Subcutaneous abdominal adipose tissue (tissue), 5 donors: ENCODE measurements at regions not wholly inside any gene's neighbourhood (a gene's known extent, or its start where the extent isn't known, plus 50 kb on each side); places are given as distances from the start of the nearest gene placed in this dataset.
"Not testable (repeated sequence)": the region's sequence is repeated elsewhere in the genome, so short reads cannot be mapped to it uniquely, and the experiment has no call there.

Experiments
- H3K27ac ChIP-seq: one replicate; pipeline ENCODE4 v1.7.0; 2013; ENCODE audit warnings: low read depth, mild to moderate bottlenecking, inconsistent platforms, low read length, moderate library complexity
- H3K27me3 ChIP-seq, 5 donors: one replicate each; pipeline ENCODE4 v1.7.0; 2013; ENCODE audit warnings: low read length in 5 of 5, inconsistent platforms in 1 of 5; ENCODE audit not compliant: control insufficient read depth in 5 of 5, insufficient read depth in 4 of 5
- H3K36me3 ChIP-seq, 5 donors: one replicate each; pipeline ENCODE4 v1.7.0; 2013; ENCODE audit warnings: low read length in 5 of 5; ENCODE audit not compliant: control insufficient read depth in 5 of 5, insufficient read depth in 5 of 5
- H3K4me1 ChIP-seq, 5 donors: one replicate each; pipeline ENCODE4 v1.7.0; 2013; ENCODE audit warnings: low read length in 5 of 5, mild to moderate bottlenecking in 3 of 5, moderate library complexity in 1 of 5; ENCODE audit not compliant: control insufficient read depth in 5 of 5, insufficient read depth in 5 of 5
- H3K4me3 ChIP-seq, 5 donors: one replicate each; pipeline ENCODE4 v1.7.0; 2013; ENCODE audit warnings: low read length in 5 of 5, low read depth in 1 of 5
- H3K9ac ChIP-seq, 5 donors: one replicate each; pipeline ENCODE4 v1.7.0; 2013; ENCODE audit warnings: low read length in 5 of 5, mild to moderate bottlenecking in 4 of 5, moderate library complexity in 3 of 5
- H3K9me3 ChIP-seq, 5 donors: one replicate each; pipeline ENCODE4 v1.7.0; 2013; ENCODE audit warnings: low read length in 5 of 5; ENCODE audit not compliant: control insufficient read depth in 5 of 5
- donor health status: healthy.
- donor health status: healthy.
- donor health status: healthy.
- donor health status: healthy.
- donor health status: healthy.

DNA sequence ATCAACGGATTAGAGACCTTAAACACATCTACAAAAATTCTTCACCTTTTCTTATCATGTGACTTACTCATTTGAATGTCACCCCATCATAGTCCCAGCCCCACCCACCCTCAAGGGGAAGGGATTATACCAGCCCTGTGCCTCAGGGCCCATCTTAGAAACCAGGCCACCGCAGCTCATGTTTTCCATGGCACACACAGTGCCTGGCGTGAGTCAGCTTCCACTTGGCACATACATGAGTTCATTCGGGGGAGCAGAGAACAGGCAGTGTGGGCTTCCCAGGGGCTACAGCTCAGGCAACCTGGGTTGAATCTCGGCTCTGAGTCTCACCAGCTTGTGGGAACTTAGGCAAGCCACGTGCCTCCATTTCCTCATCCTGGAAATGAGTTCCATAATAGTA, 310.6 kb downstream of the NPHP4 start:
- no peak overlapping the region for H3K4me3 ChIP-seq
- H3K9ac ChIP-seq, result no peak overlapping the region
- H3K36me3 ChIP-seq, result no peaks in the 10 kb centered on the region
- peaks cover 0 to 4% (median 0%) of the 10 kb centered on the region in 5 donors for H3K9me3 ChIP-seq
- H3K27me3 ChIP-seq, result peaks cover 2 to 21% (median 6%) of the 10 kb centered on the region in 5 donors
- H3K27ac ChIP-seq, result no peak overlapping the region
- no peaks in the 10 kb centered on the region for H3K4me1 ChIP-seq

DNA sequence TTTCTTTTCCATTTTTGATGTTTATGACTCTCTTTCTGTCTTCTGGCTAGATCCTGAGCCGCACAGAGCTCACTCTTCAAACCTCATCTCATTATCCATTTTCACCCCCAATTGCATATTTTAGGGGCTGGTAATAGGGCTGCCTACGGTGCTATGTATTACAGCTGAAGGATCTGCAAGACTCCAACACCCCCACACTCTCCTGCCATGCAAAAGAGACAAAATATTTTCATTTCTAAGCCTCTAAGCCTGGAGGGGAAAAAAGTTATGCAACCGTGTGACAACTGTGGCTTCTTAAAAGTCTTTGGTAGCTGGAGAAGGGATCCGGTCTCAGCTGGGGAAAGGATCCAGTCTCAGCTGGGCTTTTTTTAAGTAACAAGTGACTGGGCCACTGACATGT, 311.6 kb downstream of the NPHP4 start:
- Histone ChIP-seq H3K9ac (no peak overlapping the region), H3K4me3 (no peak overlapping the region), H3K27ac (no peak overlapping the region), H3K36me3 (no peaks in the 10 kb centered on the region), H3K27me3 (peaks cover 2 to 15% (median 6%) of the 10 kb centered on the region in 5 donors), H3K4me1 (no peaks in the 10 kb centered on the region), H3K9me3 (peaks cover 0 to 4% (median 2%) of the 10 kb centered on the region in 5 donors)

DNA sequence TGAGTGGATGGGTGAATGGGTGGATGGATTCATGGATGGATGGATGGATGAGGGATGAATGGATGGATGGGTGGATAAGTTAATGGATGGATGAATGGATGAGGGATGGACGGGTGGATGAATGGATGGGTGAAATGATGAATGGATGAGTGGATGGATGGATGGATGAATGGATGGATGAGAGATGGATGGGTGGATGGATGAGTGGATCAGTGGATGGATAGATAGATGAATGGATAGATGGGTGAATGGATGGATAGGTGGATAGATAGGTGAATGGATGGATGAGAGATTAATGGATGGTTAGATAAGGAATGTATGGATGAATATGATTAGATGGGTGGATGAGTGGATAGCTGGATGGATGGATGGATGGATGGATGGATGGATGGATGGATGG, 313.5 kb downstream of the NPHP4 start:
- Histone ChIP-seq H3K27me3 (peaks cover 0 to 10% (median 2%) of the 10 kb centered on the region in 5 donors), H3K4me3 (no peak overlapping the region), H3K36me3 (no peaks in the 10 kb centered on the region)

DNA sequence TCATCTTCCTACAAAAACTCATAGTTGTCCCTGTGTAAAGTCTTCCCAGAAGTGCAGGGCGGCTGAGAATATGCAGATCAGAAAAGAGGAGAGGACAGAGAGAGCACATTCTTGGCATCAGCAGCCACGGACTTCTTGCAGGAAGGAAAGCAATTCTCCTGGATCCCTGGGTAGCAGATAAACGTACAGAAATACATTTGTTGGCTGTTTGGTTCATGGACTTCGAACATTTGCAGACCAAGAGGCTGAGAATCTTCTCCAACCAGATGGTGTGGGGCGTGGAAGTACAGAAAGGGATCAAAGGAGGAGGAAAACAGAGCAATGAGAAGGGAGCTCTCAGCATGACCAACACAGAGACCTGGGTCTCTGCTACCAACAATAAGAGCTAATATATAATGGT, 319.9 kb downstream of the NPHP4 start:
- not testable (repeated sequence) for H3K9ac ChIP-seq, H3K36me3 ChIP-seq, H3K4me3 ChIP-seq, H3K4me1 ChIP-seq, H3K27ac ChIP-seq, H3K27me3 ChIP-seq, H3K9me3 ChIP-seq

More for the DNA sequence above, 313.5 kb downstream of the NPHP4 start:
- peaks cover 0 to 8% (median 3%) of the 10 kb centered on the region in 5 donors for H3K9me3 ChIP-seq
- no peak overlapping the region for H3K9ac ChIP-seq
- no peak overlapping the region for H3K27ac ChIP-seq
- no peaks in the 10 kb centered on the region for H3K4me1 ChIP-seq

DNA sequence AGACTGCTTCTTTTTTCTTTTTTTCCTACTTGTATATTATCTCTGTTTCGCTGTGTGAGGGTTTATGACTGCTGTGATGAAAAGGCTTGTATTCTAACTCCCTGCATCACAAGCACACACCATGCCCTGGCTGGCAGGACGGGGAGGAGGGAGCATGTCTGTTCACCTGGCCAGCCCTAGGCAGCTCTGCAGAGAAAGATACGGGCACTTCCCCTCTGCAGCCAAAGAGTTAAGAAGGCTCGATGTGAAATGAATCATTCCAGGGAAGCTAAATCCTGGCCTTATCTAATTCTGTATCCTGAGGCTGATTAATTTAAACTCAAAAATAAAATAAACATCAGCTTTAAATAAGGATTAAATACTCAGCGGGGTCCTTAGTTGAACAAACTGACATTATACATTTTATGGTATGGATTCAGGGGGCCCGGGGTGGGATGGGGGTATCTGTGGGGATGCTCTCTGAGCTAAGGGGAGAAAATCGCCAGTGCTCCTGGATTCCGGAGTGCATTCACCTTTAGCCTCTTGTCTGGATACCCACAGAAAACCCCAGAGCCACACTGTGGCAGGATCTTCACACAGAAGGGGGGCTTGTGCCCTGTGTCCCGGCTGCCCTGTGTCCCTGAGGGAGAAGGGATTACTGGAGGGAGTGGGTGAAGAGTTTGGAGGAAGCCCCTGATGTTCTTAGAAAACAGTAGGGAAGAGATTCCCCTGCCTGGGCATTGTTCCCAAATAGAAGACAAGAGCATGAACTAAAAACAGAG, 321.5 kb downstream of the NPHP4 start:
- H3K27ac ChIP-seq, result no peak overlapping the region

DNA sequence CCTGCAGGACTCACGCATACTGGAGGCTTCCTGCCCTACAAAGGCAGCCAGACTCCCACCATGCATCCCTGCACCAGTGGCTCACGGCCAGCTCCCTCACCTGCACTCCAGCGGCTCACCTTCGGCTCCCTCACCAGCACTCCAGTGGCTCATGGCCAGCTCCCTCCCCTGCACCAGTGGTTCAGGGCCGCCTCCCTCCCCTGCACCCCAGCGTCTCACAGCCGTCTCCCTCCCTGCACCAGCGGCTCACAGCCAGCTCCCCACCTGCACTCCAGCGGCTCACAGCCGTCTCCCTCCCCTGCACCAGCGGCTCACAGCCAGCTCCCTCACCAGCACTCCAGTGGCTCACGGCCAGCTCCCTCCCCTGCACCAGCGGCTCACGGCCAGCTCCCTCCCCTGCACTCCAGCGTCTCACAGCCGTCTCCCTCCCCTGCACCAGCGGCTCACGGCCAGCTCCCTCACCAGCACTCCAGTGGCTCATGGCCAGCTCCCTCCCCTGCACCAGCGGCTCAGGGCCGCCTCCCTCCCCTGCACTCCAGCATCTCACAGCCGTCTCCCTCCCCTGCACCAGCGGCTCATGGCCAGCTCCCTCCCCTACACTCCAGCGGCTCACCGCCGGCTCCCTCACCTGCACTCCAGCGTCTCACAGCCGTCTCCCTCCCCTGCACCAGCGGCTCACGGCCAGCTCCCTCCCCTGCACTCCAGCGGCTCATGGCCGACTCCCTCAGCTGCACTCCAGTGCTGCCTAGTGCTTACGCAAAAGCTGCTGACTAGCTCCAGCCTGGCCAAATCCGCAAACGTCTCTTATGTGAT, 324.5 kb downstream of the NPHP4 start:
- no peaks in the 10 kb centered on the region for H3K4me1 ChIP-seq
- H3K4me3 ChIP-seq, result no peak overlapping the region
- peaks cover 7 to 24% (median 13%) of the 10 kb centered on the region in 5 donors for H3K27me3 ChIP-seq
- H3K9me3 ChIP-seq, result no peaks in the 10 kb centered on the region
- no peak overlapping the region for H3K27ac ChIP-seq
- no peak overlapping the region for H3K9ac ChIP-seq
- no peaks in the 10 kb centered on the region for H3K36me3 ChIP-seq

More for the DNA sequence above, 321.5 kb downstream of the NPHP4 start:
- peaks cover 0 to 7% (median 0%) of the 10 kb centered on the region in 5 donors for H3K27me3 ChIP-seq
- H3K4me1 ChIP-seq, result no peaks in the 10 kb centered on the region
- H3K4me3 ChIP-seq, result no peak overlapping the region
- H3K9me3 ChIP-seq, result peaks cover 0 to 6% (median 0%) of the 10 kb centered on the region in 5 donors
- H3K36me3 ChIP-seq, result no peaks in the 10 kb centered on the region
- no peak overlapping the region for H3K9ac ChIP-seq

DNA sequence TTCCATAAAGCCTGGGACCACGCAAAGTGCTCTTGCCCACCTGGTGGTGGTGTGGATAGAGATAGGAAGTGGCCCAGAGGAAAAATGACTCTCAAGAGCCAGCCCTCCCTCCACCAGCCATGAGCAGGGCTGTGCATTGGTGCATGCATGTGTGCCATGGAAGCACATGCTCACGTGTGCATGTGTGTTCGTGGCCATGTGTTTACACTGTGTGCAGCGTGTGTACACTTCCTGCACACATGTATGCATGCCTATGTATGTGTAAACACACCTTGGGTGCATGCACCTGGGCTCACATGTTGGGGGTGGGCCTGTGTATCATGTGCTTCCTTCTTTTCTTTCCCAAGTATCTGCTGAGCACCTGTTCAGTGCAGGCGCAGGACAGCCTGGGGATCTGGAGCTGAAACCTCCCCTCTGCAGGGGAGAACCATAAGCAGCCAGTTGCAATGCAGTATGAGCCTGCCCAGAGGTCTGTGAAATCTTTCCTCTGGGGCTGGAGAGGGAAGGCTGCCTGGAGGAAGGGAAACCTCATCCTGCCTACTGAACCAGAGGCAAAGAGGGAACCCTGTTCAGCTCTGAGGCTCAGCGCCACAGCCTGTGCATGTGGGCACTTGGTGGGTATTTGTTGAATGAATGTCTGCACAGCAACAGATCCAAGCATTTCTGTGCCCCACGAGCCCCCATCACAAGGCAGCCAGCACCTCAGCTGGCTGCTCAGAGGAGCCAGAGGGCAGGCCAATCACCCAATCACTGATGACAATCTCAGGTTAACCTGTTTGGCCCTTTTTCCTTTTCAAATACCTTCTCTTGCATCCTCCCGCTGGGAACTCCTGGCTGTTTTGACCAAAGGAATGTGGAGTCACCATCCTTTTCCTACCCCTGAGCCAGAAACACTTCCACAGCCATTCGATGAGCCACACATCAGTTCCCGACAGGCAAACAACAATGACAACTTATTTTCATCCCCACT, 327.0 kb downstream of the NPHP4 start:
- Histone ChIP-seq H3K9me3 (no peaks in the 10 kb centered on the region), H3K9ac (no peak overlapping the region), H3K27me3 (peaks cover 0 to 30% (median 14%) of the 10 kb centered on the region in 5 donors), H3K4me1 (peaks cover 0 to 6% (median 5%) of the 10 kb centered on the region in 5 donors), H3K4me3 (no peak overlapping the region), H3K27ac (no peak overlapping the region), H3K36me3 (no peaks in the 10 kb centered on the region)

DNA sequence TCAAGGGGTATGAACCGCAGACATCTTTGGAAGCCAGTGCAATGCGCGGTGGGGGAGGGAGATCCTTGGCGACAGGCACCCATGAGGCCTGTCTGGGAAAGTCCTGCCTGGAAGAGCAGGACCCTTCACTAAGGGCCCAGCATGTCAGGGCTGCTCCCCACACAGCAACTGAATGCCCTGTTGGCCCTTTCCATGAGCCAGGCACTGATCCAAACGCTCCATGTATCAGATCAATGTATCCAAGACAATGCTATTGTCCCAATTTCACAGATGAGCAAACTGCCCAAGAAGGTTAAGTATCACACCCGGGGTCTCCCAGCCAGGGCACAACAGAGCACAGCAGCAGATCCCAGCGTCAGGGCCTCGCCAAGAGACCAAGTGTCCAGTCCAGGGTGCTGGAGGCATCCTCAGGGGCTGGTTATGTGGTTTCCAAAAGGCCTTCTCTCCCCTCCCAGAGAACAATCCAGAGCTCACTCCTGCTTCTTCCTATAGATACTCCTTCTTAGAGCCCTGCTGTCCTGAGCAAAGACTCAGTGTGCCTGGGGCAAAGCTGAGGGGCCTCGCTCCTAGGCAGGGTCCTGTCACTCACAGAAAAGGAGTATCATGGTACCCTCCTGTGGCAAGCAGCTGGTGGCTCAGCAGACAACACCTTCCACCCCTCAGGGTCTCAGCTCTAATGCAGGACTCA, 328.0 kb downstream of the NPHP4 start:
- no peaks in the 10 kb centered on the region for H3K9me3 ChIP-seq
- no peaks in the 10 kb centered on the region for H3K36me3 ChIP-seq
- no peak overlapping the region for H3K27ac ChIP-seq
- no peak overlapping the region for H3K4me3 ChIP-seq
- no peak overlapping the region for H3K9ac ChIP-seq
- H3K4me1 ChIP-seq, result peaks cover 0 to 9% (median 7%) of the 10 kb centered on the region in 5 donors
- peaks cover 0 to 30% (median 14%) of the 10 kb centered on the region in 5 donors for H3K27me3 ChIP-seq

DNA sequence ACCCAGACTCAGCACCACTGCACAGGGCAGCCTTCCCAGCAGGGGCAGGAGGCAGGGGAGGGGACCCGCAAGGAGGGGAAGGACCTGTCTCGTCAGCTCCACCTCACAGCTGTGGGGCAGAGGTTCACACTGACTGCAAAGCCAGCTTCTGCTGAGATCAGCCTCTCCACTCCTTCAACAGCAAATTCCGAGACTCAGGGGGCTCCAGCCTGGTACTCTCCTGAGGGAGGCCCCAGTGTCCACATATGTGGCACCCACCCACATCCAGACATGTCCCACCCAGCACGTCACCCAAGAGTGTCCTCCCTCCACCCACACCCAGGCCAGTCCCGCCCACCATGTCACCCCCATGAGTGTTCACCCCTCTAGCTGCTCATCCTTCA, 329.5 kb downstream of the NPHP4 start:
- Histone ChIP-seq H3K9me3 (no peaks in the 10 kb centered on the region), H3K4me3 (no peak overlapping the region), H3K27me3 (peaks cover 0 to 33% (median 14%) of the 10 kb centered on the region in 5 donors), H3K4me1 (peaks cover 0 to 9% (median 7%) of the 10 kb centered on the region in 5 donors), H3K36me3 (no peaks in the 10 kb centered on the region), H3K9ac (no peak overlapping the region), H3K27ac (no peak overlapping the region)
